WTC11 (cell line): ENCODE measurements at regions not wholly inside any gene's neighbourhood (a gene's known extent, or its start where the extent isn't known, plus 50 kb on each side); places are given as distances from the start of the nearest gene placed in this dataset.

Source experiments
- GABPB1 ChIP-seq: sonication (generic); formaldehyde crosslinking; IDR thresholded peaks from 2 replicates; pipeline ENCODE4 v1.8.1; 2023; ENCODE audit warnings: mild to moderate bottlenecking, missing genetic modification reagents
- SP1 ChIP-seq: sonication (generic); formaldehyde crosslinking; conservative IDR thresholded peaks from 2 replicates; pipeline ENCODE4 v1.8.1; 2022; ENCODE audit warnings: missing genetic modification reagents
- TF ChIP-seq, protein P1 (sequence below): fragments of 200-600 bp; IDR thresholded peaks from 2 replicates; pipeline ENCODE4 v1.8.0; 2022; ENCODE audit warnings: antibody characterized with exemption
- TF ChIP-seq, protein P2 (sequence below): sonication (generic); formaldehyde crosslinking; conservative IDR thresholded peaks from 2 replicates; pipeline ENCODE4 v1.8.1; 2022; ENCODE audit warnings: mild to moderate bottlenecking, missing genetic modification reagents

DNA sequence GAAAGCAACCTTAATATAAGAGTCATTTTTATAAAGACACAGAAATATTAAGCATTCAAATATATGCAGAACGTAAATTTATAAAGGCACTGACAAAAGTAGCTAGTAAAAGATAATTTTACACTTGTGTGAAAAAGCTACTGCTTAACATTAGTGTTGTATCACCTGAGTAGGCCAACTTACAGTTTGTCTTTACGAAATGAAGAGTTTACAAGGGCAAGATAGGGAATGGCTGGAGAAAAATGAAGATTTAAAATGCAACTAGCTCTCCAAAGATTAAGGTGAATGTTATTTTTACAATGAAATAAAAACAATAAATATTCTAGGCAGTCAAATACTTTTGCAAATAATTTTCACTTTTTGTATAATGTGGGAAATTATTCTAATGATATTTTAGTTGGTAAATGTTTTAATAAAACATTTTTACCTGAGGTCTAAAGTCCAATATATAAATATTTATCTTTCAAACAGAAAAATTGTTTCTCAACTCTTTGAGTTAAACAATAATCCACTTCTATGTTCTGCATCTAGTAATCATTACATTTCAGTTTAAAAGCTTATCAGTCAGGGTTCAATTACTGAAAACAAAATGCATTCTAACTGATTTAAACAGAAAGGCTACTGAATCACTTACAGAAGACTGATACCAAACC, 382.6 kb downstream of the IPMK start:
- TF ChIP-seq, protein P1, sequence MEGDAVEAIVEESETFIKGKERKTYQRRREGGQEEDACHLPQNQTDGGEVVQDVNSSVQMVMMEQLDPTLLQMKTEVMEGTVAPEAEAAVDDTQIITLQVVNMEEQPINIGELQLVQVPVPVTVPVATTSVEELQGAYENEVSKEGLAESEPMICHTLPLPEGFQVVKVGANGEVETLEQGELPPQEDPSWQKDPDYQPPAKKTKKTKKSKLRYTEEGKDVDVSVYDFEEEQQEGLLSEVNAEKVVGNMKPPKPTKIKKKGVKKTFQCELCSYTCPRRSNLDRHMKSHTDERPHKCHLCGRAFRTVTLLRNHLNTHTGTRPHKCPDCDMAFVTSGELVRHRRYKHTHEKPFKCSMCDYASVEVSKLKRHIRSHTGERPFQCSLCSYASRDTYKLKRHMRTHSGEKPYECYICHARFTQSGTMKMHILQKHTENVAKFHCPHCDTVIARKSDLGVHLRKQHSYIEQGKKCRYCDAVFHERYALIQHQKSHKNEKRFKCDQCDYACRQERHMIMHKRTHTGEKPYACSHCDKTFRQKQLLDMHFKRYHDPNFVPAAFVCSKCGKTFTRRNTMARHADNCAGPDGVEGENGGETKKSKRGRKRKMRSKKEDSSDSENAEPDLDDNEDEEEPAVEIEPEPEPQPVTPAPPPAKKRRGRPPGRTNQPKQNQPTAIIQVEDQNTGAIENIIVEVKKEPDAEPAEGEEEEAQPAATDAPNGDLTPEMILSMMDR, result no peak
- TF ChIP-seq, protein P2, sequence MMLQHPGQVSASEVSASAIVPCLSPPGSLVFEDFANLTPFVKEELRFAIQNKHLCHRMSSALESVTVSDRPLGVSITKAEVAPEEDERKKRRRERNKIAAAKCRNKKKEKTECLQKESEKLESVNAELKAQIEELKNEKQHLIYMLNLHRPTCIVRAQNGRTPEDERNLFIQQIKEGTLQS (CRISPR knock-in tag), result no peak
- no peak for TF ChIP-seq GABPB1 (CRISPR knock-in tag)
- TF ChIP-seq SP1, result no peak
